ENCODE measurements at regions not wholly inside any gene's neighbourhood (a gene's known extent, or its start where the extent isn't known, plus 50 kb on each side); places are given as distances from the start of the nearest gene placed in this dataset.

DNA sequence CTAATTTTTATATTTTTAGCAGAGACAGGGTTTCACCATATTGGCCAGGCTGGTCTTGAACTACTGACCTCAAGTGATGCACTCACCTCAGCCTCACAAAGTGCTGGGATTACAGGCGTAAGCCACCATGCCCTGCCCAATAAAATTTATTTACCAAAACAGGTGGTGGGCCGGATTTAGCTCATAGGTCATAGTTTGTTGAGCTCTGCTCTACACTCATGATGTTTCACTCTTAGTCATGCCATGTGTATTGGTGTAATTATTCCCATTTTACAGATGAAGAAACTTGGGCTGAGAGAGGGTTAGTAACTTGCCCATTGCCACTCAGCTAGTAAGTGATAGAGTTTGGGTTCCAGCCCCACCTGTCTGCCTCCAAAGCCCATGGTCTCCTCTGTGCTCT lies 93.1 kb upstream of the WWC1 start:
- Histone ChIP-seq H3K4me2 (ENCODE audit: low read length) (no peak overlapping the region), H3K27me3 (ENCODE audit: insufficient read depth, low read length) (no peaks in the 10 kb centered on the region), H4K20me1 (ENCODE audit: insufficient read depth, low read length) (no peaks in the 10 kb centered on the region), H3K36me3 (ENCODE audit: insufficient read depth, low read length) (no peaks in the 10 kb centered on the region), H3K9me3 (ENCODE audit: low read length) (no peaks in the 10 kb centered on the region), H3F3A (ENCODE audit: insufficient read depth, low read length) (no peaks in the 10 kb centered on the region), H3K9me2 (ENCODE audit: low read depth, low read length) (no peaks in the 10 kb centered on the region), H3K79me2 (ENCODE audit: insufficient read depth, low read length) (no peaks in the 10 kb centered on the region), H3K27ac (ENCODE audit: low read depth, low read length, poor library complexity, severe bottlenecking) (no peak overlapping the region), H3K4me1 (ENCODE audit: insufficient read depth, low read length, severe bottlenecking) (no peaks in the 10 kb centered on the region), H3K4me3 (ENCODE audit: low read depth, low read length, poor library complexity, severe bottlenecking) (no peak overlapping the region), H3K9ac (ENCODE audit: low read length) (no peak overlapping the region), H2AFZ (ENCODE audit: low read length) (no peak overlapping the region)
- no peak for TF ChIP-seq CTCF (IDR thresholded peaks at IDR 0.05; ENCODE audit: low read length)
- no peak for TF ChIP-seq EZH2 (IDR thresholded peaks at IDR 0.05; ENCODE audit: borderline replicate concordance, low read length)

DNA sequence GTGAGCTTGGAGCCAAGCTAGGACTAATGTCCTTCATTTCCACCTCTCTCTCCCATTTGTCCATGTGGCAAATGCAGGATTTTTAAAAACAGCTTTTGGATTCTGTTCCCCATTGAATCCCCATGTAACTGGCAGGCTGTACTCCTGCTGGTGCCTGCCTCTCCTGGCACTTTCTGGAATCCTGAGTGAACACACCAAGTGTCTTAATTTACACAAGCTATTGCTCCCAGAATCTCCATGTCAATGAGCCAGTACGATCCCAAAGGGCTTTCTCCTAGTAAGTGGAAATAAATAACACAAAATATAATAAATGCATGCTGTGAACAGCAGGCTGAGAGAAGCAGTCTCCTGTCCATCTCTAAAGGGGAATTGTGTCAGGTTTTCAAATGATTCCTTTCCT lies 88.4 kb upstream of the WWC1 start:
- Histone ChIP-seq H4K20me1 (ENCODE audit: insufficient read depth, low read length) (no peaks in the 10 kb centered on the region), H2AFZ (ENCODE audit: low read length) (no peak overlapping the region), H3K4me2 (ENCODE audit: low read length) (no peak overlapping the region), H3K9me2 (ENCODE audit: low read depth, low read length) (no peaks in the 10 kb centered on the region), H3K27ac (ENCODE audit: low read depth, low read length, poor library complexity, severe bottlenecking) (no peak overlapping the region), H3K36me3 (ENCODE audit: insufficient read depth, low read length) (no peaks in the 10 kb centered on the region), H3K9ac (ENCODE audit: low read length) (no peak overlapping the region), H3K4me1 (ENCODE audit: insufficient read depth, low read length, severe bottlenecking) (no peaks in the 10 kb centered on the region), H3K9me3 (ENCODE audit: low read length) (no peaks in the 10 kb centered on the region), H3K79me2 (ENCODE audit: insufficient read depth, low read length) (no peaks in the 10 kb centered on the region), H3F3A (ENCODE audit: insufficient read depth, low read length) (no peaks in the 10 kb centered on the region), H3K27me3 (ENCODE audit: insufficient read depth, low read length) (no peaks in the 10 kb centered on the region), H3K4me3 (ENCODE audit: low read depth, low read length, poor library complexity, severe bottlenecking) (no peak overlapping the region)
- TF ChIP-seq CTCF (IDR thresholded peaks at IDR 0.05; ENCODE audit: low read length) (no peak), EZH2 (IDR thresholded peaks at IDR 0.05; ENCODE audit: borderline replicate concordance, low read length) (no peak)

GRCh38 chr5:168204165-168204564 lies 87.3 kb upstream of the WWC1 start:
- no peaks in the 10 kb centered on the region for H3K4me1 ChIP-seq (ENCODE audit: insufficient read depth, low read length, severe bottlenecking)

More at GRCh38 chr5:168204165-168204564, 87.3 kb upstream of the WWC1 start:
- no peak overlapping the region for H2AFZ ChIP-seq (ENCODE audit: low read length)
- H3F3A ChIP-seq (ENCODE audit: insufficient read depth, low read length), result no peaks in the 10 kb centered on the region
- no peaks in the 10 kb centered on the region for H3K79me2 ChIP-seq (ENCODE audit: insufficient read depth, low read length)
- H3K9ac ChIP-seq (ENCODE audit: low read length), result no peak overlapping the region
- no peak overlapping the region for H3K4me2 ChIP-seq (ENCODE audit: low read length)
- no peak overlapping the region for H3K4me3 ChIP-seq (ENCODE audit: low read depth, low read length, poor library complexity, severe bottlenecking)
- TF ChIP-seq EZH2 (IDR thresholded peaks at IDR 0.05; ENCODE audit: borderline replicate concordance, low read length) (no peak), CTCF (IDR thresholded peaks at IDR 0.05; ENCODE audit: low read length) (no peak)
- no peaks in the 10 kb centered on the region for H3K36me3 ChIP-seq (ENCODE audit: insufficient read depth, low read length)
- no peak overlapping the region for H3K27ac ChIP-seq (ENCODE audit: low read depth, low read length, poor library complexity, severe bottlenecking)
- no peaks in the 10 kb centered on the region for H3K27me3 ChIP-seq (ENCODE audit: insufficient read depth, low read length)
- no peaks in the 10 kb centered on the region for H3K9me3 ChIP-seq (ENCODE audit: low read length)
- H4K20me1 ChIP-seq (ENCODE audit: insufficient read depth, low read length), result no peaks in the 10 kb centered on the region
- H3K9me2 ChIP-seq (ENCODE audit: low read depth, low read length), result no peaks in the 10 kb centered on the region
